Epithelial cell of esophagus (primary cell): ENCODE measurements at regions not wholly inside any gene's neighbourhood (a gene's known extent, or its start where the extent isn't known, plus 50 kb on each side); places are given as distances from the start of the nearest gene placed in this dataset.

ENCODE experiments used
- DNase-seq: peaks from one replicate; pipeline ENCODE4 v3.0.0; 2010; ENCODE audit warnings: low read depth
- H3K4me3 ChIP-seq: 2 replicates; pipeline ENCODE4 v1.5.1; 2011; ENCODE audit warnings: mild to moderate bottlenecking, low read length, control low read depth
- CTCF ChIP-seq: IDR thresholded peaks from 2 replicates; pipeline ENCODE4 v1.5.1; 2011; ENCODE audit warnings: low read depth, mild to moderate bottlenecking, low read length, control low read depth, inconsistent platforms; ENCODE audit not compliant: insufficient read depth; ENCODE audit errors: missing control alignments

- DNase-seq = peak; percentile 18
- no peak overlapping the region for H3K4me3 ChIP-seq
- TF ChIP-seq CTCF = no peak
These were observed 60.9 kb upstream of the SLC4A7 start for GRCh38 chr3:27545061-27545460.

GRCh38 chr3:27544372-27544865 is 60.2 kb upstream of the SLC4A7 start:
- H3K4me3 ChIP-seq = no peak overlapping the region
- no peak for TF ChIP-seq CTCF
- peak; percentile 78 for DNase-seq

GRCh38 chr3:27542476-27542875 is 58.3 kb upstream of the SLC4A7 start:
- no peak overlapping the region for H3K4me3 ChIP-seq
- no peak for DNase-seq
- TF ChIP-seq CTCF = no peak

- no peak for DNase-seq
- no peak for TF ChIP-seq CTCF
- no peak overlapping the region for H3K4me3 ChIP-seq
These were observed 56.0 kb upstream of the SLC4A7 start for GRCh38 chr3:27540231-27540630.

- no peak for DNase-seq
- TF ChIP-seq CTCF = no peak
- no peak overlapping the region for H3K4me3 ChIP-seq
These were observed 52.3 kb upstream of the SLC4A7 start for GRCh38 chr3:27536491-27536890.

- no peak overlapping the region for H3K4me3 ChIP-seq
- peak; percentile 81 for DNase-seq
- TF ChIP-seq CTCF = no peak
These were observed 51.7 kb upstream of the SLC4A7 start for GRCh38 chr3:27535809-27536392.
